AG08395 (cell line): ENCODE measurements at regions not wholly inside any gene's neighbourhood (a gene's known extent, or its start where the extent isn't known, plus 50 kb on each side); places are given as distances from the start of the nearest gene placed in this dataset.

Source experiments
- DNase-seq: peaks from one replicate; pipeline ENCODE4 v3.0.0; 2012; ENCODE audit warnings: mixed read lengths, low spot score

DNA sequence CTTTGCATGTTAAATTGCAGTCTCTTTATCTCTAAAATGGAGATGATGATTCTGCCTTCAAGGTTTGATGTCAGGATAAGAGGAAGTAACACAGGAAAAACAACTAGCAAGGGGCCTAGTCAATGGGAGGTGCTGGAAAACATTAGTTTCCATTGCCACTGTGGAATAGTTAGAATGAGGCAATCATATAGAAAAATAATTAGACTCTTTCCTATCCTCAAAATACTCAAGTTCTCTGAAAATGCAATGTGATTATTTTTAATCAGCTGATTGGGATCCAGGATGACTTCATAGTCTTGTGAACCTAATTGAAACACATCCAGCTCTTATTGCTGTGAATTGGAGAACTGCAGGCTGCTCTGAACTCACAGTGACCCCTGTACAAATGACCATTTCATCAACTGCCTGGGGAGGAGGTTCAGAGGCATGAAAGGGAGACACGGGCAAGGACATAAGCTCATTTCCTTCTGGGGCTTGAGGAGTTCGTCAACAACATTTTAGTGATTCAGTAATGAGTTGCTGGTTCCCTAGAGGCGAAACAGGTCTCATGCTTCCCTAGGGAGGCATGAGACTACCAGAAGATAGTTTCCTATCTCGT is 422.5 kb downstream of the LPIN1 start:
- DNase-seq, result peak; percentile 75

DNA sequence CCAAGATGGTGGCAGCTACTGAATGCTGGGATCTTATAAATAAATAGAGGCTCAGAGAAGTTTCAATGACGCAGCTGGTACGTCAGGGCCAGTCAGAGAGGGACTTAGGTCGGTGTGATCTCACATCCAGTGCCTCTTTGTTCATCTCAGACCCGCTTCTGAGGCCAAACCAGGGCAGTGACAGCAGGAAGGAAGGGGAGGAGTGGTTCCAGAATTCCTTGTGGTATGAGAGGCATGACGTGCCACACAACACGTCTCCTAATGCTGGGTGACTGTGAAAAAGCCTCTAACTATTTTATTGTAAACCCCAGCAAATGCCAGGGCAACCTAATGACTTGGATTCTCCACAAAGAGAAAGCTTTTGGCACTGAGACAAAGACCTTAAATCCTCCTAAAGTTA is 423.3 kb downstream of the LPIN1 start:
- peak; percentile 92 for DNase-seq

DNA sequence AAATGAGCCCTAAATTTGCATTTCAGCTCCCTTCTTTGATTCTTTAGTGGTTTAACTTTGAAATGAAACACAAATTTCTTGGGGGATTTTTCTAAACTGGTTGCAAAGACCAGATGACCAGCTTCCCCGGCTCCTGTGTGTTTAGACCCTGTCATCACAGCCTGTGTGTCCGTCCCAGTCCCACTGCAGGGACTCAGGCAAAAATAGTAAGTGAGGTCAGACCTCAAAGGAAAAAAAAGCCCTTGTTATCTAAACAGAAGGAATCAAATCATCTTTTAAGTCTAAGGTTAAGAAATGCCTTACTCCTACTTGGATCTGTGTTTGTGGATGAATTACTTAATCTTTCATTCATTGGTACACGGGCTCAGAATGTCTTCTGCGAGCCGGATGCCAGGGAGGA is 423.7 kb downstream of the LPIN1 start:
- no peak for DNase-seq

DNA sequence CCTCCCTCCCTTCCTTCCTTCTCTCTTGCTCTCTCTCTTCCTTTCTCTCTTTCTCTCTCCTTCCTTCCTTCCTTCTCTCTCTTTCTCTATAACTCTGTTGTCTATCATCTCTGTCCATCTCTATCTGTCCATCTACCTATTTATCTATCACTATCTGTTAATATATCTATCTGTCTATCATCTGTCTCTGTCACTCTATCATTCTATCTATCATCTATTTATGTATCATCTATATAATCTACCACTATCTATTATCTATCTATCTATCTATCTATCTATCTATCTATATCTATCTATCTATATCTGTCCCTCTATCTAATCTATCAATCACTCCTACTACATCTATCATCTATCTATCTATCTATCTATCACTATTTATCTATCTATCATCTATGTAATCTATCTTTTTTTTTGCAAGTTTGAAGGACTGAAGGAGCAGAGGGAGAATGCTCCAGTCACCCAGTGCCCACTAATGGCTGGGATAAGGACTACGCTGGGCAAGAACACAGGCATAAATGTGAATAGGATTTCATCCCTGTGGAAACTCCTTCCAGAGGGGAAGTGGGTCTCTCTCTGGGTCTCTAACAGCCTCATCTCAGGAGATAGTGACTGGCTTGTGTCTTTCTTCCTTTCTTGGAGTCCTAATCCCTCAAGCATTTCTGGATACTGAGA is 427.0 kb downstream of the LPIN1 start:
- DNase-seq, result no peak

DNA sequence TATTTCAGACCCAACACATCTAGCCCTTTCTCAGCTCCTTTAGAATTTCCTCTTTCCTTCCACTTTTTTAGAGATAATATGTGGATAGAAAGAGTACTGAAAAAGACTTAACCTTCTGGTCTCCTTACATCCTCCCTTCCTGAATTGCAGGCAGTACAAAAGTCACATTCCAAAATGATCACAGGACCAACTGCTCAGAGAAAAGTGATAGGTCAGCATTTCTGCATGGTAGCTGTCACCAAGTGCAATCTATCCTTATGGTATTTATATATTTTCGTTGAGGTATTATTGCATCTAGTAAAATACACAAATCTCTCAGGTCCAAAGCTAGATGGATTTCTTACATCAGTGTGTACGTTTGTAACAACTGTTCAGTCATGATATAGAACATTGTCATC is 427.5 kb downstream of the LPIN1 start:
- DNase-seq, result no peak

DNA sequence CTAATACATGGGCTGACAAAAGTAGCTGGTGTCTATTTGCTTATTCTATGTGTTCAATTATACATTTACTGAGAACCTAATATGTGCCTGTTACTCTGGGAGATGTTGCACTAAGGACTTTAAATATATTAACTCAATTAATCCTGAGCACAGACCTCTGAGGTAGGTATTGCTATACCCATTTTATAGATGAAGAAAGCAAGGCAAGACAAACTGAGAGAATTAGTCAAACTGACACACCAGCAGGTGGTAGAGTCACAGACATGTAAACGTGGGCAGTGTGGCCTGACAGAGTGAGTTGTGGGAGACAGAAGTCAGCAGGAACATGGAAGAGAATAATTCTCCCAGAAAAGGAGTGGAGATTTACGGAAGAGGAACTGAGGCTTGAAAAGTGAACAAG is 428.9 kb downstream of the LPIN1 start:
- no peak for DNase-seq

DNA sequence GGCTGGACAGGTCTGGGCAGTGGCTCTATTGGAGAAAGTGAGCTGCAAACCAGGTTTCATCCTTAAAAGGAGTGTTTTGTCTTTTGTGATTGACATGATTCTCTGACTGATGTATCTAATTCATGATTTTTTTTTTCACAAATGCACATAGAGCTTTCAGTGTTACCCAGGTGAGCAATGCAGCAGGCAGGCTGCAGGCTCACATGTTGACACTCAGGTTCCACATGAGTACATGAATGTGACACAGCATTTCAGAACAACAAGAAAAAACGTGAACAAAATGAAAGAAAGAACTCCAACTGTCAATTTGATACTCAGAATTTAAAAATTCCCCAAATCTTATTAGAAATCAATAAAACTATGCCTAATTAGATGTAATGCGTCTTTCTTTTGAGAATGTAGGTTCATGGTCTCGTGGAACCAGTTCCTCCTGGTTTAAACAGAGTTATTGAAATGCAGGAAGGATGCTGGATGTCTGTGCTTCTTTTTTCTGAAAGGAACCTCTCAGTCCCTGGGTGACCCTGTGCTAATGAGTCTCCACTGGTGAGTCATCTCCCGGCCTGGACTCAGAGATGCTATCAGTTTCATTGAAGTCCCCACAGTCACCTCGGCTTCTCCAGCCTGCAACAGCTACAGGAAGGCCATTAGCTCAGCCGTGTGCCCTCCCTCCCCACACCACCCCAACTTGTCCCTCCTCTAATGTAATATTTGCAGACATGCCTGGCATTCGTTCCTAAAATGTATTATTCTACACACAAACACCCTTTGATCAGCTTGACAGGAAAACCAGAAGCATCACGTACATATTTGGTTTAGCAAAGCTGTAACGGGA is 430.4 kb downstream of the LPIN1 start:
- DNase-seq, result peak; percentile 87

DNA sequence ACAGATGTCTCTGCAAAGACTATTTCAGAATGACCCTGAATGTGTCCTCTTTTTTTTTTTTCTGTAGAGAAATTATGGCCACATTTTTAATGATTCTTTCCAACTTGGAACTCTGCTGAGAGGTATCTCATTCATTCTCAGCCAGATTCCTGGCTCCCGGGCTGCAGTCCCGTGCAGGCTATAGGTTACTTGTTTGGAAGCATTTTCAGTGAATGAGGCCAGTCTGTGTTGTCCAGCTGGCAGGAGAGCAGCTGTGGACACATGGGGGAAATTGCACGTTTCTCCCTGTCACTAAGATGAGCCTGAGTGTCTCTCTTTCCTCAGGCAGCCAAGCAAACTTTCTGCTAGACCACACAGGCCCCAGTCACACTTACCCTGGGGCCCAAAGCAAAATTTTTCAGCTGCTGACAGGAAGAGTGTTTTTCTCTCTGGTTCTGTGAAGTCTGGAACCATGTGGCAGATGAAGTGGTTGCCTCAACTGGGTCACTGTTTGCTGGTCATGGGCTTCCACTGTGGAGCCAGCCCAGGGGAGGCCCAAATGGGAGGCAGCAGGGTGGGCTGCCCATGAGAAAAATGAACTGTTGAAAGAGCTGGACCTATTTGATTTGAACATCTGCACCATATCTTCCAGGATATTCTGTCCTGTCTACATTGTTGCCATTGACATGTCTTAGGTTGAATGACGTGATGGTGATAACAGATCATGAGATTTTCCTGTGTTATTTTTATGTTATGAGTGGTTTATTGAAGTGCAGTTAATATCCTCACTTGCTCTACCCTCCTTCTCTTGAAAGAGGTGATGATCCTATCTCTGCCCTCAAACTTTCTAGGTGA is 431.2 kb downstream of the LPIN1 start:
- DNase-seq, result peak; percentile 56

DNA sequence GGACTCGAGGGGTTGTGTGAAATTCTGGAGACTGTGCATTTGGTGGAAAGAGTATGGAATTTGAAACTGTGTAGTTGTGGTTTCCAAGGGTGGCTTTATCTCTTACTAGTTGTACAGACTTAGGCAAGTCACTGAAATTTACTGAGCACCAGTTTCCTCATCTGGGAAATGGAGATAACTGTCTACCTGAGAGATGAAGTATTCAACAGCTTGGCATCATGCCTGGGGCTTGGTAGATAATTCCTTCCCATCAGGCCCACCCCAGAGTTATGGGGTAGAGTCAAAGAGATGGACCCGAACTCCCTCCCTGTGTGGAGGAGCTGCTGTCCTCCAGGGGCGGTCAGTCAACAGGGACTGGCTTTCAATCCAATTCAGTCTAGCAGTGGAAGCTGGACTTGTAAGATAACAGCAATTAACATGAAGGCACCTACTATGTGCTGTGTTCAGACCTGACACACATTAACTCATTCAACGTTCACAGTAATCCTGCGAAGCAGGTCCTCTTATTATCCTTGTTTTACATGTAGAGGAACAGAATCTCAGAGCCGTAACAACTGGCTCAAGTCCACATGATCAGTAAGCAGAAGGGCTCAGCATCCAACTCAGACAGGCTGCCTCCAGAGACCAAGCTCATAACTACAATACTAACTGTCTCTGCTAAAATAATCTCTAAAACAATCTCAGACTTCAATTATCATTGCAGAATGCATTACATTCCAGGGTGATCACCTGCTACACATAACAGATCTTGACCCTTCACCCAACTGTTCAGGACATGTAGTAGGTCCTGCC is 432.1 kb downstream of the LPIN1 start:
- DNase-seq, result no peak

DNA sequence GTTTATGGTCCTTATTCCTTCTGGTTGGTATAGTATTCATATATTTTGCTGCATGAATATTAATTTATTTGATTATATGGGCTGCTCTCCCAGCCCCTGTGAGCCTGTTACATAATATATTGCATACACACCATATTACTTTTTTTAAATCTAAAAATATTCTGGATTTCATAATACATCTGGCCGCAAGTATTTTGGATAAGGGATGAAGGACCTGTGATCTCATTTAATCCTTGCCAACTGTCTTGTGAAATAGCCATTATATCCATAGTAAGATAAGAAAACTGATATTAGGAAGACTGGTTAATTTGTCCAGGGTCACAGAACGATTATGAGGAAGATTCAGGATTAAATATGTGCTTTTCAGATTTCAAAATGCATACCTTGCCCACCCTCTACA is 433.6 kb downstream of the LPIN1 start:
- DNase-seq, result no peak

DNA sequence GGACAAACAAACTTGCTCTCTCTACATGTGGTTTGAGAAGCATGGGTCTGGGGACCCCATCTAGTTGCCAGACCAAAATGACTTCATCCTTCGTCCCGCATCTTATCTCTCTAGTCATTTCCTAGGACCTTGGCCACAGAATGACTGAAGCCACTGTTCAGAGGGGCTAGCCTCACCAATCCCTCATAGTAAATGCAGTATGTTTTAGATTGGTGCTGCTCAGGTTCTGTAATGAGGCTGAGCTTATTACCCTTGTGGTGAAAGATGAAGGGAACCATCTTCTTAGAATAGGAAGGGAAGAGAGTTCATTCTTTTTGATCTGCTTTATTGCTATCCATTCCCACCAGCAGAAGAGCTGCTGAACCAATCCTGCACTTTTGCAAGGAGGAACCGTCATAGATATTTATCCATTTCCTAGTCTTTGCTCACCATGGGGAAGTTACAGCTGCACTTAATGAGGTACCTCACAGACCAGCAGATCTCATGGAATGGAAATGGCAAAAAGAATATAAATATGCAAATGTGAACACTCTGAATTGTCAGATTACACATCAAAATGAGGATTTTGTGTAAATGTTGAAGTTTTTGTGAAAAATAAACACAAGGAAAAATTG is 436.7 kb downstream of the LPIN1 start:
- no peak for DNase-seq

DNA sequence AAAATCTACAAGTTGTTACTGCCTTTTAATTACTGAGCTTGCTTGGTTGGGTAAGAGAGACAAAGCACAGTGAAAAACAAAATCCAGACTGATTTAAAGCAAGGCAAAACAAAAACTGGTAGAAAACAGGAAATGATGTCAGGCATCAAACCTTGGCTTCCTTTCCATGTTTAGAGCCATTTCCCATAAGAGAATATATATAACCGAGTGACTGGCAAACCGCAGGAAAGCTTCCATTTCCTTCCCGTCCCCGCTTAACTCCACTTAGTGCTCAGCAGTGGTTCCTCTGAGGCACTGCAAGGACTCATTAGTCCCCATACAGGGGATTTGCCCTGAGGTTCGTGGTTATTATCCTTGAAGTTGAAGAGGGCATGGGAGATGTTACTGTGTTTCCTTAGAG is 446.3 kb downstream of the LPIN1 start:
- DNase-seq, result no peak

DNA sequence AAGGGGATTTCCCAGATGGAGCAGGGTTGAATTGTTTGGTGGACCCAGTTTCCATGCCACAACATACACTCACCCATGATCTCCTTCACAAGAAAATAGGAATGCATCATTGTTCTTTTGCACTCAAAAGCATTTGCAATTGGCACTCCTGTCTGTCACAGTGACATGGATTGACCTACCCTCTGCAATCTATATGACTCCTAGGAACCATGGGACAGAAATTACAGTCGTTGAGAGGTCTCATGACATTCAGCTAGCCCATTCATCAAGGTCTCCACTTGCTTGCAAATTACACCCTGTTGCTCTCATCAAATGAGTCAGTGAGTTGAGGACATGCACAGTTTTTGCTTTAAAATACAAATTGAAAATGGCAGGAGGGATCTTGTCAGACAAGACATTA is 448.5 kb downstream of the LPIN1 start:
- DNase-seq, result no peak

DNA sequence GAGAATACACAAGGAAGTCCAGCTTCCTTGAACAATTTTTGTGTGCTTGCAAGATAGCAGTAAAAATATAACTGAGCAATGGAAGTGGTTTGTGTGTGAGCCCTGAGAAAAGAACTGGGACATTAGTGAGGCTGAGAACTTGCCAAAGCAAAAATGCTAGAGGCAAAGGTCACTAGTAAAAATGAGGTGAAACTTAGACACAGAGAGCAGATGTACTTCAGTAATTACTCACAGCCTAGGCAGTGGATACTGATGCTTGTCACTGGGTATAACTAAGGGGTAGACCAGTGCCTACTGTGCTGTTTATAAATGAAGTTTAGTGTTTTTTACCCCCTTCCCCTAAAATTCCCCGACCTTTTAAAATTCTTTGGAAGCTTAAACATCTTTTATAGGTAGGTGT is 450.1 kb downstream of the LPIN1 start:
- no peak for DNase-seq

DNA sequence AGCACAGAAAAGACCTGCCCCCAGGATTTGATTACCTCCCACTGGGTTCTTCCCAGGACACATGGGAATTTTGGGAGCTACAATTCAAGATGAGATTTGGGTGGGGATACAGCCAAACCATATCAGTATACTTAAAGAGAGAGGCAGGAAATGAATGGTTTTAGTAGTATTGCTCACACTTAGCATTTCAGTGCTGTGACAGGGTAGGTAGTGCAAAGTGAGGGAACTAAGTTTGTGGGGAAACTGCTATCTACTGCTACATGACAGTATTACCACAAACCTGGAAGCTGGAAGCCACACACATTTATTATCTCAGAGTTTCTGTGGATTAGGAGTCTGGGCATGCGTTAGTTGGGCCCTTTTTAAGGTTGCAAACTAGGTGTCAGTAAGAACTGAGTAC is 450.7 kb downstream of the LPIN1 start:
- DNase-seq, result no peak

DNA sequence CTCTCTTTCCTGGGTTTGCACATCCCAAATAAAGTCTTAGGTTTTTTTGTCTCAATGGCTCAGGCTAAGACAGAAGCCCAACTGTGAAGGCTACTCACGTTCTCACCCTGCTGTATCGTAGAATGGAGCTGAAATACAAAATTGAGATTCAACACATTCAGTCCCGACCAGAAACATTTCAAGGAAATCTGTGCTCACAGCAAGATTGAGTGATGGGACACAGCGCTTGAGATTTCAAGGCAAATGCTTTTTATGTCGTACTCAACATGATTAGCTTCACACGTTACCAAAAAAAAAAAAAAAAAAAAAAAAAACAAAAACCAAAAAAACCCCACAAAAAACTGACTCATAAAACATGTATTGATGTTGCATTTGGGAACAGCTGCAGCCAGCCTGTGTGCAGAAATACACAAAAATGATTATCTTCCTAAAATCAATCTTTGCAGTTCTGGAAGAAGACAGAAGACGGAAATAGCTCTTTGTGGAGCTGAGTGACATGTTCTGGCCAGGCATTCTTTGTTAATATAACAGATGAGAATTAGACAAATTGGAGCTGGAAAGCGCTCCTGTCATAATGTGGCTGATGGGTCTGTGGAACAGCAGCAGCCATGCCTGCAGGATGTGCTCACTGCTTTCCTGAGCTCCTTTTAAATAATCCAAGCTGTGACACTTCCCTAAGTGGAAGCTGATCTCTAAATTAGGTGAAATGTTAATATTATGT is 453.2 kb downstream of the LPIN1 start:
- DNase-seq, result no peak

DNA sequence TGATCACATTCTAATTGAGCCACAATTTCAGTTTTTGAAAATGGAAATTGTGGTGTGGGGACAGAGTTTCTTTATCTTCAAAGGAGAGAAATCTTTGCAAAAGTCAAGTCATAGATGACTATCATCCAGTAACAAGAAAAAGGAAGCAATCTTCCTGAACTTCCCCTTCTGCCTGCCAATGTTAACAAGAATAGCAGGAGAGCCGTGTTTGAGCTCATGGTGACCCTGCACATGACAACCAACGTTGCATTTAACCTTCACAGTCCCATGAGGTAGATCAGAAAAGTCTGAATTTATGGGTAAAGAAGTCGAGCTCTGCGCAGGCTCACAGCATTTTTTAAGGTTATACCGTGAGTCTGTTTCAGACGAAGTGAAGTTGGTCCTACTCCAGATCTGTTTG is 454.9 kb downstream of the LPIN1 start:
- no peak for DNase-seq

DNA sequence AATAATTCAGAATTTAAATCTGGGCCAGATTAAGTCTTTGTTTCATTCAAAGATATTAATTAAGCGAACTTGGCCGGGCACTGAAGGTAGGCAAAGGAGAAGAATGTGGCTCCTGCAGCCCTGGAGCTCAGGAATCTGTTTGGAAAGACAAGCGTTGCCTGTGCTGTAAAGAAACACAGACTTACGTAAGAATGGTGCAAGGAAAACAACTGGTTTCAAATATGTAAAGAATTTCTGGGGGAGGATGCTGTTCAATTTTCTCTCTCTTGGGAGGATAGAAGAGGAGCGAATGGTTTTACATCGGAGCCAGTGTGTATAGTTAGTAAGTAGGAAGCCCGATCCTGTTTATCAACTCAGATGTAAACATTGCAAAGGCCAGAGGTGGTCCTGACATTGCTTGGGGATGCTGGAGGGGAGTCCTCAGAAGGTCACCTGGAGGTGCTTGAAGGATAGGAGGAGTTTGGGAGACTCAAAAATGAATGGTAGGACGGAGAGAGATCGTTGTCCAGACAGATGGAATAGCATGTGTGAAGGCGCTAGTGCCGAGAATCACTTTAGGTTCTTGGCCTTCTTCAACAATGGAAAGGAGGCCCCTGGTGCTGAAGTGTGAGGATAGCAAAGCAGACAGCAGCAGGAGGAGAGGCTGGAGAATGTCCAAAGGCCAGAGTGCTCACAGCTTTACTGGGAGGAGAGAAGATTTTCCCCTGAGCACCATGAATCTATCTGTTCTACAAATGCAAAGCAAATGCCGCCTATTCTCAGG is 456.1 kb downstream of the LPIN1 start:
- peak; percentile 36 for DNase-seq

DNA sequence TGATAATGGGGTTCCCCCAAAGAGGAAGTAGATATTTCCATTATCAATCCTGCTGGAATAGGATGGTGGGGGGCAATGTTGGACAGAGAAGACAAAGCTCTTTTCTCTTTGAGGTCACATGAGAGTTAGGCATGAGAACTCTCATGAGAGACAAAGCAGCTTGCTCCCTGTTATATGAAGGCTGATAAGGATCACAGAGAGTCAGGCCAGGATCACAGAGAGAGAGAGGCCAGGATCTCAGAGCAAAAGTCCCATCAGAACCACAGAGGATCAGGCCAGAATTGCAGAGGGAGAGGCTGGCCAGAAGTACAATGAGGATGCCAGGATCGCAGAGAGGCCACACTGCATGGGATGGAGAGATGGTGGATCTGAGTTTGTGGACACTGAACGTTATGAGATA is 457.1 kb downstream of the LPIN1 start:
- no peak for DNase-seq

DNA sequence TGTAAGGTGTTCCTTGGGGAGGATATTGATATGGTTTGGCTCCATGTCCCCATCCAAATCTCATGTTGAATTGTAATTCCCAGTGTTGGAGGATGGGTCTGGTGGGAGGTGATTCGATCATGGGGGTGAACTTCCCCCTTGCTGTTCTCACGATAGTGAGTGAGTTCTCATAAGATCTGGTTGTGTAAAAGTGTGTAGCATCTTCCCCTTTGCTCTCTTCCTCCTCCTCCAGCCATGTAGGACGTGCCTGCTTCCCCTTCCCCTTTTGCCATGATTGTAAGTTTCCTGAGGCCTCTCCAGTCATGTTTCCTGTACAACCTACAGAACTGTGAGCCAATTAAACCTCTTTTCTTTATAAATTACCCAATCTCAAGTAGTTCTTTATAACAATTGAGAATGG is 458.7 kb downstream of the LPIN1 start:
- DNase-seq, result no peak
